ENCODE measurements at regions not wholly inside any gene's neighbourhood (a gene's known extent, or its start where the extent isn't known, plus 50 kb on each side); places are given as distances from the start of the nearest gene placed in this dataset.
"Not testable (repeated sequence)": the region's sequence is repeated elsewhere in the genome, so short reads cannot be mapped to it uniquely, and the experiment has no call there.

GRCh38 chr5:106392766-106393165, 1278.0 kb downstream of the EFNA5 start:
- no peak for ATAC-seq
- DNase-seq, result no peak
- Histone ChIP-seq H3K27me3 (no peaks in the 10 kb centered on the region), H3K36me3 (no peaks in the 10 kb centered on the region), H3K4me3 (no peak overlapping the region), H3K4me1 (no peaks in the 10 kb centered on the region), H3K9me3 (no peaks in the 10 kb centered on the region), H3K27ac (no peak overlapping the region)
- no peak for TF ChIP-seq CTCF (IDR thresholded peaks at IDR 0.05)
- intact Hi-C loops (cut with DNase I), result no loop called here
- WGBS, 2 donors, result 84 to 86% methylated on average over 5 of the region's 5 CpGs

GRCh38 chr5:106387767-106388166, 1283.0 kb downstream of the EFNA5 start:
- ATAC-seq; H3K4me3 ChIP-seq; H3K36me3 ChIP-seq; H3K9me3 ChIP-seq; DNase-seq; H3K27me3 ChIP-seq; intact Hi-C loops (cut with DNase I); H3K4me1 ChIP-seq; H3K27ac ChIP-seq: not testable (repeated sequence)
- 93 to 94% methylated on average over 10 of the region's 12 CpGs for WGBS, 2 donors

GRCh38 chr5:106386287-106386686, 1284.5 kb downstream of the EFNA5 start:
- no peaks in the 10 kb centered on the region for H3K27me3 ChIP-seq
- WGBS, 2 donors, result 63 to 72% methylated on average over 3 of the region's 3 CpGs
- no peak overlapping the region for H3K27ac ChIP-seq
- no peaks in the 10 kb centered on the region for H3K4me1 ChIP-seq
- no peak for DNase-seq
- H3K36me3 ChIP-seq, result no peaks in the 10 kb centered on the region
- no peak overlapping the region for H3K4me3 ChIP-seq
- no peak for ATAC-seq
- no peak for TF ChIP-seq CTCF (IDR thresholded peaks at IDR 0.05)
- H3K9me3 ChIP-seq, result no peaks in the 10 kb centered on the region
- intact Hi-C loops (cut with DNase I), result no loop called here

GRCh38 chr5:106380736-106381135, 1290.0 kb downstream of the EFNA5 start:
- intact Hi-C loops (cut with DNase I), result no loop called here
- WGBS, 2 donors, result 55 to 62% methylated on average over 1 of the region's 1 CpG

GRCh38 chr5:106376522-106376921, 1294.2 kb downstream of the EFNA5 start:
- H3K27ac ChIP-seq, result no peak overlapping the region
- TF ChIP-seq CTCF (IDR thresholded peaks at IDR 0.05), result no peak
- intact Hi-C loops (cut with DNase I), result no loop called here
- no peak for DNase-seq
- WGBS, 2 donors, result 49 to 59% methylated on average over 1 of the region's 1 CpG
- H3K9me3 ChIP-seq, result peaks cover 0 to 11% (median 0%) of the 10 kb centered on the region in 11 donors
- no peak for ATAC-seq
- H3K4me1 ChIP-seq, result no peaks in the 10 kb centered on the region
- H3K4me3 ChIP-seq, result no peak overlapping the region
- no peaks in the 10 kb centered on the region for H3K36me3 ChIP-seq
- no peaks in the 10 kb centered on the region for H3K27me3 ChIP-seq

More at GRCh38 chr5:106380736-106381135, 1290.0 kb downstream of the EFNA5 start:
- DNase-seq (no peak), ATAC-seq (no peak)
- Histone ChIP-seq H3K4me1 (no peaks in the 10 kb centered on the region), H3K4me3 (no peak overlapping the region), H3K27ac (no peak overlapping the region), H3K9me3 (no peaks in the 10 kb centered on the region), H3K36me3 (no peaks in the 10 kb centered on the region), H3K27me3 (no peaks in the 10 kb centered on the region)
- TF ChIP-seq CTCF (IDR thresholded peaks at IDR 0.05), result no peak
